GM21825 (cell line): ENCODE measurements at regions not wholly inside any gene's neighbourhood (a gene's known extent, or its start where the extent isn't known, plus 50 kb on each side); places are given as distances from the start of the nearest gene placed in this dataset.
"Not testable (repeated sequence)": the region's sequence is repeated elsewhere in the genome, so short reads cannot be mapped to it uniquely, and the experiment has no call there.

Experiments
- ATAC-seq: cut with Tn5 transposase; IDR thresholded peaks from one replicate; pipeline ENCODE4 v1.9.1; 2021; ENCODE audit warnings: mild to moderate bottlenecking, moderate library complexity; ENCODE audit not compliant: unreplicated experiment

DNA sequence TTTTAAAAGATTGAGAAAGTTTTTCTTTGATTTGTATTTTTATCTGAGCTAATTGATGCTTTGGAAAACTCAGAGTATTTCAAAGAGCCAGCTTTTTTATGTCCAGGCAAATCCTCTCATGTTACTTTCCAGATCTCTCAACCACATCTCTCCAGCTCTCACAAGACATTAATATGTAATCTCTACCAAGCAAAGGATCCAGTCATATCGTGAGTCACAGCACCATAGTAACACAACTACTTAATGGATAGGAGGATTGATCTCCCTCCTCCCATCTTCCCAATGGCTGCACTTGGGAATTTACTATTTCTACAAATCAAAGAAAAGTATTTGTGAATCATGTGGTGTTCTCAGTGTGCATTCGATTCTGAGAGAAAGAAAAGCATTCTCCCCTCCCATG is 63.3 kb downstream of the POU4F1 start:
- no peak for ATAC-seq

DNA sequence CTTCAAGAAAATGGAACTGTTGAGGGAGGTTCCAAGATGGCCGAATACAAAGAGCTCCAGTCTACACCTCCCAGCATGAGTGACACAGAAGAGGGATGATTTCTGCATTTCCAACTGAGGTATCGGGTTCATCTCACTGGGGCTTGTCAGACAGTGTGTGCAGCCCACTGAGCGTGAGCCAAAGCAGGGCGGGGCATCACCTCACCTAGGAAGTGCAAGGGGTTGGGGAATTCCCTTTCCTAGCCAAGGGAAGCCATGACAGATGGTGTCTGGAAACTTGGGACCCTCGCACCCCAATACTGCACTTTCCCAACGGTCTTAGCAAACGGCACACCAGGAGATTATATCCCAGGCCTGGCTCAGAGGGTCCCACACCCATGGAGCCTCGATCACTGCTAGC is 77.3 kb downstream of the POU4F1 start:
- not testable (repeated sequence) for ATAC-seq

DNA sequence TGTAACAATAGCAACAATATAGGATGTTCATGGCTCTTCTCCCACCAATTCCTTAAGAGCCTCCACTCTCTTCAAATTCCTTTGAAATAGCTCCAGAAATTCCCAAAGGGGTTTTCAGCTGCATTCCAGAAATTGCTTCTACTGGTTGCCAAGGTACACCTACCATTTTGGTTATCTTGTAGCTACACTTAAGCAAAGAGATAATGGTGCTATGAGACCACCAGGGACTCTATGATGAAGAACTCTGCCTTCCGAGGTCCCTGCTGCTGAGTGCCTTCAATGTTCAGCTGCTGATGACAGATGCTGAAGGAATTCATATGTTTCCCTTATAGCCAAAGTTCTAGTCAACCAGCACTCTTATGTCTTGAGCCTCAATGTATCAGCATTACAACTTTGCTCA is 78.4 kb downstream of the POU4F1 start:
- no peak for ATAC-seq

GRCh38 chr13:78521091-78521490 is 82.3 kb downstream of the POU4F1 start:
- ATAC-seq = no peak

GRCh38 chr13:78520425-78520824 is 82.9 kb downstream of the POU4F1 start:
- no peak for ATAC-seq

- ATAC-seq = not testable (repeated sequence)
These were observed 84.9 kb downstream of the POU4F1 start for GRCh38 chr13:78518482-78518881.

GRCh38 chr13:78499802-78500201 is 103.5 kb downstream of the POU4F1 start:
- no peak for ATAC-seq

- ATAC-seq = no peak
These were observed 105.5 kb downstream of the POU4F1 start for GRCh38 chr13:78497702-78498355.

DNA sequence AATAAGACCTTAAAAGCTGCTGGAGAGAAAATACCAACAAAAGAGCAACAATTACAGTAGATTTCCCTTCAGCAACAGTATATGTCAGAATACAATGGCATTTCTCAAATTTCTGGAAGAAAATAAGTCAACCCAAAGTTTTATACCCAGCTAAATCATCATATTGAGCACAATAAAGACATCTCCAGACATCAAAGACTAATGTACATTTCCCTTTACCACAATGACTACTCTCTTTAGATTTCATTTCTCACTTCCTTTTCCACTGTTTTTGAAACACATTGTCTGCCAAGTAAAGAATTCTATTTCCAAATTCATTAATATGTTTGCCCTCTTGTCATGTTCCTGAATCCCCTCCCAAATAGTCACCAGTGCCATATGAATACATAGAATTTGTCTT is 111.4 kb downstream of the POU4F1 start:
- no peak for ATAC-seq

DNA sequence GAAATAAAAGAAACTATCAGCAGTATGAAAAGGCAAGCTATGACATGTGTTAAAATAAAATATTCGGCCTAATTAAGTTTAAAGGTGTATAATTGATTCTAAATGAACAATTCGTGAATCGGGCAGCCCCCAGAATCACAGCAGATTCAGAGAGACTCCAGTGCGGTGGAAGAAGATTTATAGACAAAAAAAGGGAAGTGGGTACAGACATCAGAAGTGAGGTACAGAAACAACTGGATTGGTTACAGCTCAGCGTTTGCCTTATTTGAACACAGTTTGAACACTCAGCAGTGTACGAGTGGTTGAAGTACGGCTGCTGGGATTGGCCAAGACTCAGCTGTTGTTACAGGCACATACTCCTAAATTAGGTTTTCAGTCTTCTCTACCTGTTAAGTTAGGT is 113.1 kb downstream of the POU4F1 start:
- not testable (repeated sequence) for ATAC-seq

- ATAC-seq = no peak
These were observed 115.6 kb downstream of the POU4F1 start for GRCh38 chr13:78487707-78488106.

DNA sequence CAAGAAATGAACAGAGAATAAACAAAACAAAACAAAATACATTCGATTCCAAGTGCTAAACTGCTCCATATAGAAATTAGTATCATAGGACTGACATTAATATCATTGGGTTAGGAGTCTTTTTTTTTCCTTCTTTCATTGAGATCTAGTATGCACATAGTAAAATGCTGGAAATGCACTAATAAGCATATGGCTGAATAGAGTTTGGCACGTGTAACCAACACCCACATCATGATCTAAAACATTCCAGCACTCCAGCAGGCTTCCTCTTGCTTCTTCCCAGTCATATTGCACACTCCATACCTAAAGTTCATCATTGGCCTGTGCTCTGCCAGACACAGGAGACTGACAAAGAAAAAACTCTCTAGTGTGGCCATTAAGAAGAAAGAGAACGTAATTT is 117.5 kb downstream of the POU4F1 start:
- ATAC-seq = no peak

- no peak for ATAC-seq
These were observed 125.2 kb downstream of the POU4F1 start for GRCh38 chr13:78478183-78478582.

DNA sequence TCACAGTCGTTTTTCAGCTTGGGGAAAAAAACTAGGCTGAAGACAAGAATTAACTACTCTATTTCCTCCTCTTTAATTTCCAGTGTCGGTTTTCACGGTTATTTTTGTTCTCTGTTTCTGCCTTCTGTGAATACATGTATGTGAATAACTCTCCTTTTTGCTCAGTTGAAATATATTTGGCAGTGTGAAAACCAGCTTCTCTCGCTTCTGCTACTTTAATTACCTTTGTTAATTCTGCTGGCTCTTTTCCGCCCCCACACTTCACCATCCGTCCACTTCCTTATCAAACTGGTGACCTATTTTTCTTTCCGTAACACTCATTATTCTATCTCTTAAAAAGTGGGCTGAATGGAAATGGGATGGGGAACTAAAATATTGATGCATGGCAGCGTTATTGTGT is 126.4 kb downstream of the POU4F1 start:
- ATAC-seq = no peak

GRCh38 chr13:78468621-78469020 is 134.7 kb downstream of the POU4F1 start:
- no peak for ATAC-seq

DNA sequence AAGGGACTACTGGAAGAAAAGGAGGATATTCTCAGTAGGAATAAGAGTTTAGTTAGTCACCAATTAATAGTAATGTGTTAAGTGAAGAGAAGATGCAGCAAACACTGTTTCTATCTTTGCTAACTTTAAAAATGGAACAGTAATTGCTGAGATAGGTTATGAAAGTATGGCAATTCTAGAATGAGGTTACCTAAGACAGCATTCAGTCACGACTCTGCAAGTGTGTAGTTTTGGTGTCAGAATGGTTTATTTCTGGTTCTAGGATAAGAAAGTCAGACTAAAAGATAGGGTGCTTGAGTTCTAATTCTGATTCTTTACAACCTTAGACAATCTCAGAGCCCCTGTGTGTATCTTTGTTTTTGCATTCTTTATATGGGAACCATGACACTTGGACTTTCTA is 138.1 kb downstream of the POU4F1 start:
- ATAC-seq = no peak

GRCh38 chr13:78460176-78460575 is 143.2 kb downstream of the POU4F1 start:
- no peak for ATAC-seq

GRCh38 chr13:78443839-78444238 is 159.5 kb downstream of the POU4F1 start:
- no peak for ATAC-seq

GRCh38 chr13:78437781-78438180 is 165.6 kb downstream of the POU4F1 start:
- no peak for ATAC-seq

DNA sequence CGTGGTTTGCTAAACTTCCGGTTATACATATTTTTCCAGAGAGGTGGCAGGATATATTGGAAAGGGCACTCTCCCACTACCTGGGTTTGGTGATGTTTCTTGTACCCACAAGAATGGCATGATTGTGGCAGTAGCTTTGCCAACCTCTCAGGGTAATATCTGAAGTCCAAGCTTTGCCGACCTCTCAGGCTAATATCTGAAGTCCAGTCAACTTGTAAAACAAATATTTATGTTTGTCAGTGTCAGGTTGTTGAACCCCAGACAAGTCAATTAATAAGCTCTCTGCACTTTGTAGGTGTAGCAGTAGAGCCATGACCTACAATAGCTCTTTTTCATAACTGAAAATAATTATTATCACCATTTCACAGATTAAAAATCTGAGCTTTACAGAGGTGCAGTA is 167.0 kb downstream of the POU4F1 start:
- no peak for ATAC-seq

GRCh38 chr13:78431328-78431727 is 172.0 kb downstream of the POU4F1 start:
- no peak for ATAC-seq

DNA sequence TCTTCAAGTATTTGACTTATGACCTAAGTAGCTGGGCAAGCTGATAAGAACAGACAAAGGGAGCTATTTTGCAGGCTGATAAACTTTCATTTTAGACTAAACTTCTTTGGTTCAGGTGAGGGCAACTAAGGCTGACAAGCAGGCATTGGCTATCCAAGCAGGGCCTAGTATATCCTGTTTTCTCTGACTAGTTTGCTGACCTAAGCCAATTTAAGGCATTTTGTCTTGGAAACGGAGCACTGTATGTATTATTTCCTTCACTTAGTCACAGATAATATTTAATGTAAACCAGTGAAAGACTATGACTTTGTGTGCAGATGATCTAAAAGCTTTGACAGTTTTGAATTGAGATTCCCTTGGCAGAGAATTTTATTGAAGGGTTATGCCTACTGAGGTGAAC is 172.5 kb downstream of the POU4F1 start:
- ATAC-seq = no peak

GRCh38 chr13:78430166-78430791 is 173.1 kb downstream of the POU4F1 start:
- no peak for ATAC-seq
